NCI-H446 (cell line): ENCODE measurements at regions not wholly inside any gene's neighbourhood (a gene's known extent, or its start where the extent isn't known, plus 50 kb on each side); places are given as distances from the start of the nearest gene placed in this dataset.
"Not testable (repeated sequence)": the region's sequence is repeated elsewhere in the genome, so short reads cannot be mapped to it uniquely, and the experiment has no call there.

ENCODE experiments used
- DNase-seq, 2 experiments: peaks; one replicate each; lab custom pipeline; 2025; lab: John Stamatoyannopoulos, UW

DNA sequence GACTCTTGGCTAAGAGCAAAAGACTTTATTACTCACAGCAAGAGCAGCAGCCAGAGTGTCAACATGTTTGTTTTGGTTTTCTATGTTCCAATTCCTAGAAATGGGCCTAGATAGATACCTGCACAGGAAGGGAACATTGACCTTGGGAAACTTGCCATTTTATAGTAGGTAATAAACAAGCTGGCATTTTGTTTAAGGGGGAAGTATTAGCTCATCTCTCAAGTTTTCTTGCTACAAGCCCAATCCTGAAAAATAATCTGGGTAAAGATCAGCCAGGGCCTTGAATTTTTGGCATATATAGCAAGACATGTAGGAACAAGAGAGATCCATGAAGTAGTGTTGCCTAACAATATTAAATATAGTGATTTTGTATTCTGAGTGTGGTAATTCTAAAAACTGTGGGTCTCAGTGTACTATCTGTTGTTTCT lies 51.4 kb upstream of the RGL1 start:
- no peak for DNase-seq

DNA sequence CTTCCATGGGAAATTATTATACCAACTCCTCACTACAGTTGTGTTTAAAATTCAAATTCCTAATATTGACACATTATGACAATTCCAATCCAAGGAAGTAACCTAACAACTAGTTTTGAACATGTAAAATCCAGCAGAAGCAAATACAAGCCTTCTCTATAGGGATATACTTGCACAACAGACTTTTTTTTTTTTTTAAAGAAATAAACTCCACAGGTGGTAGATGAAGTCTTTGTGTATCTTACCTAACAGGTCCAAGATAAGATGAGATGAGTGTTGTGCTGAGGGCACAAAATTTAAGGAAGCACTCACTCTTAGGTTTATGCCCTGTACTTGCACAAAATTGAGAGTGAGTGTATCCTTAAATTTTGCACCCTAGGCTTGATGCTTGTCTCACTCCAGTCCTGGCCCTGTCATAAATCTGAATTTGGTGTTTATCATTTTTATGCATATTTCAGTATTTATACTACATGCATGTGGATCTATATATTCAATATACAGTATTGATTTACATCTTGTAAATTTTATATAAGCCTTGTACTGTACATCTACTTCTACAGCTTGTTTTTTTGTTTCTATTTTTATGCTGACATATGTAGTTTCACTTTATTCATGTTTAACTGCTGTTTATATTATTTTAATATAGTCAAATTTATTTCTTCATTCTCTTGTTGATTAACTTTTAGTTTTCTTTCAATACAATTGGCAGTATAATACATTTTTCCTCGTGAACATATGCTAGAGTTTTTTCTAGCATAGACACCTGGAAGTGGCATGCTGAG lies 60.6 kb upstream of the RGL1 start:
- DNase-seq: no peak

DNA sequence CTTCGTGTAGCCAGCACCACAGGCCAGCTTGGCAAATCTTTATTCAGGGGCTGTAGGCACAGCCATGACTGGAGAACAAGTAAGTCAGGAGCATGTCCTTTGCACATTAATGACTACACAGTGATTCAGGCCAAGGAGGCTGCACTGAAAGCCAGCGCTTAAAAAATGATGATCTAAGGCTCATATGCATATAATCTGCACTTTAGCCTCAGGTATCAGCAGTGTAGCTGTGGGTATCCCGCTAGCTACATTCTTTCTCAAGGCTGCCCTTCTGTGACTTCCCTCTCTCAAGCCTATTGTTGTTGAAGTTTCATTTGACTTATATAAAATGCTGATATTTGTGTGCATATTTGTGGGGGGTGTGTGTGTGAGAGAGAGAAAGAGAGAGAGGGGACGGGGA lies 62.6 kb upstream of the RGL1 start:
- no peak for DNase-seq

DNA sequence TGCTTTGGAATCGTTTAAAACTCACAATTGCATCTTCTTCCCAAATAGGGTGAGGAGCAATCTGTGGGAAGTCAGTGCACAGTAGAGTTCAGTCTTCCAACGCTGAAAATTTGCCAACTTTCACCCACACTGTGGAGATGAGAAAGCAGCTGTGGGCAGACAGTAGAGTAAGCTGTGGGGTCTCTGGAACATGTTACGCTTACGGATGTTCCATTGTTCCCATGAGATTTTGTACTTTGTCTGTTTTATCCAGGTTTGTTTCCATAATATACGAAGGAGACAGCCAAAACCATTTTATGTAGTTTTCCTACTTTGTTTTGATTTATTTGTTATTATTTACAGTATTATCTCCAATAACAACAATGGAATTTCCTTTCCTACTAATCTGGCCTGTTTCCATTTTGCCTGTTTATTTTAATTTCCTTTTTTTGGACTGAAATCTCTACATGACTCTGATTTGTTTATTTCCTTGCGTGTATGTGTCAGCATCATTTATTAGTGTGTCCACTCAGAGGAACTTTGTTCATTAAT lies 65.1 kb upstream of the RGL1 start:
- peak in 1 of 2 experiments; percentile 13 for DNase-seq

DNA sequence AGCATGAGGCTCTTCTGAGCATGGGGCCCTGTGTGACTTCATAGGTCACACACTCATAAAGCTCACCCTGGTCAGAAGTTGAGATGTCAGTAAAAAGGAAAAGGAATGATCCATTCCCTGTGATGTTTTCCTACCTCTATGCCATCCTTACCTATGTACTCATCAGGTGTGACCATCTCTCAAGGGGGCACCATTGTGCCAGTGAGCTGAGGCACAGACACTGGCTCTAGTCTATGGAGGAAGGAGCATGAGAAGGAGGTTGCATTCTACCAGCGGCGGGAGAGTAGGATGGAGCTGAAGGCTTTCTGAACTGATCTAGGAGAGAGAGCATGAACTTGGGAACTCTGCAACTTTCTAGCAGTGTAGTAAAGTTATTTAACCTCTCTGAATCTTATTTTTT lies 65.8 kb upstream of the RGL1 start:
- no peak for DNase-seq

DNA sequence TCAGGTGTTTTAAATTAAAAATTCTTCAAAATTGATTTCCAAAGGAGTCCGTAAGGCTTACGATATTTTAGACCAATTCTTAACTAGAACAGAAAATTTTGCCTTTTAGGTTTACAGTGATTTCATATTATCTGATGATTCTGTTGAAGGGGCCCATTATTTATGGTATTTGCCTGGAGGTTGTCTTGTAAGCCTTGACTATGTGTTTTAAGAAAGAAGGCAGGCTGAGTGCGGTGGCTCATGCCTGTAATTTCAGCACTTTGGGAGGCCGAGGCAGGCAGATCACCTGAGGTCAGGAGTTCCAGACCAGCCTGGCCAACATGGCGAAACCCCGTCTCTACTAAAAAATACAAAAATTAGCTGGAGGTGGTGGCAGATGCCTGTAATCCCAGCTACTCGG lies 67.0 kb upstream of the RGL1 start:
- not testable (repeated sequence) for DNase-seq

DNA sequence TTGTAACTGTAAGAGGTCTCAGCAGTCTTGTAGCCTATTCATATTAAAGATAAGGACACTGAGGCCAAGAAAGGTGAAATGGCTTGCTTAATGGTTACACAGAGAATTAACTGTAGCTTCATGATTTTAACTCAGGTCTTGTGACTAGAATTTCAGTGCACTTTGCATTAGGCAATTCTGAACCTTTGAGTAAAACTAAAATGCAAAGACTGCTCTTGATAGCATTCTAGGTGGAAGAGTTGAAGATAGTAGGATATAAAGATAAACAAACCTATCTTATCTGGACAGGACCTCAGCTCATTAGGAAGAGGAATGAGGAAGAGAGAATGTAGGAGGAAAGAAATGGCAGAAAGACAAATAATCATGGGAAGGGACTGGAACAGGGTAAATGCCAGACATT lies 68.6 kb upstream of the RGL1 start:
- DNase-seq: no peak

DNA sequence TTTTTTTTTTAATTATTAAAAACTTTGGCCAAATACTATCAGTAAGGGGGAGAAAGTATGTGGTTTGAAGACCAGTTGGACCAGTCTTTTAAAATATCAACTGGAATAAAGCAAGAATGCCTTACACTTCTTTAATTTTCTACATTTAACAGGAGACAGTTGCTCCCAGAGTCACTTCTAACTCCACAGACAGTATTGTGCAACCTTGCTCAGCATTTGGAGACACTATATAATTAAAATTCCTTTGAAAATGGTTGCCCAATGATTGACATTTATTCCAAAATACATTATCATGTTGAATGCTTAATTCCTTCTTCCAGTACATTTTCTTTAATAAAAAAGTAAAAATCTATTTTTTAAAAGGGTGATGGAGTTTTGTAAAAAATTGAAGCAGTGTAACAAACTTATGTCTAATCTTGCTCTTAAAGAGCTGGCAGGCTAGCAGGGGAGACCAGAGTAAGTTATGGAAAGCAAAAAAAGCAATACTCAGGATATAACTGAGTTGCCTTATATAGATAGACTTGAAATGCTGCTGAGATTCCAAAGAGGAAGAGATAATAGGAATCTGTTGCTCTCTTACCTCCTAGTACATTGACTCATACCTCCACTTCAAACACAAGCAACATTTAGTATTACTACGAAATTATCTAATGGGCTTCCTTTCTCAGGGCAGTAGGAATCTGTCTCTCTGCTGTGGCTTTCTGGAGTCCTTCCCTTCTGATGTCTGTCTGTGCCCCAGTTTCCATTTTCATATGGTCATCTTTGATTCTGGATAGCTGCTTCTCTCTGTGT lies 69.7 kb upstream of the RGL1 start:
- DNase-seq: no peak

DNA sequence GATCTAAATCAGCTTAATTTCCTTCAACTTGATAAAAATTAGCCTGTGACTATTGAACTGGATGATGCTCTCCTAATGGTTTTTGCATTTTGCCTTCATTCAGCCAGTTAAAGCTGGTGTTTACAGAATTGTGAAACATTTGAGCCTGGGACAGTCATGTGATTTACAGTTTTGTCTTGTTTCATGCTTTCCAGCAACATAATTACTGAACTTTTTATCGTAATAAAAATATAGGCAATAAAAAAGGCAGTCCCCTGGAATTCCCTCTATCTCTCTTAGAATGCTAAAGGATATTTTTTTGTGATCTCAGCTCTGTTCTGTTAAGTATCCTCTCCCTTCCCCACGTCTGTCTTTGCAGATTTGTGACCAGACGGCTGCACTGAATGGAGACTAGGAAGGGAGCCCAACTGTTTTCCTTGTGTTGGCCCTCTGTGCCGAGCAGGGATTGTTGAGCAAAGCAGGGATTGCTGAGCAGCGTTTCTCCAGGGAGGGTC lies 70.3 kb upstream of the RGL1 start:
- peak; percentile 43 to 84 for DNase-seq

DNA sequence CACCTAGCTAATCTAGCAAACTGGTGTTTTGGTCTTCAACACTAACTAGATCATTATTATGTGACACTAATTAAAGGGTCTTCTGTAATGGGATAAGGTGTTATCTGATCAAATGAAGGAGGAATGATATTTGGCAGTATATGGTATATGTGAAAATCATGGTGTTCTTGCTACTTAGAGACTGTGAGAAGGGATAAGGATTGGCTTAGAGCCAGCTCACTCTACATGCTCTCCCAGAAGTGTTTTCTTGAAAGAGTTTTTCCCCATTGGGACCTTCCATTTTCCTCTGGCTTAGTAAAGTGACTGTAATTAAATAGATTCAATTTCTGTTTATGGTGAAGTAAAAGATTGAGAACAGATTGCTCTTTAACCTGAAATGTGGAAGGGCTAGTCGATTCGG lies 71.2 kb upstream of the RGL1 start:
- DNase-seq: peak; percentile 62 to 75

DNA sequence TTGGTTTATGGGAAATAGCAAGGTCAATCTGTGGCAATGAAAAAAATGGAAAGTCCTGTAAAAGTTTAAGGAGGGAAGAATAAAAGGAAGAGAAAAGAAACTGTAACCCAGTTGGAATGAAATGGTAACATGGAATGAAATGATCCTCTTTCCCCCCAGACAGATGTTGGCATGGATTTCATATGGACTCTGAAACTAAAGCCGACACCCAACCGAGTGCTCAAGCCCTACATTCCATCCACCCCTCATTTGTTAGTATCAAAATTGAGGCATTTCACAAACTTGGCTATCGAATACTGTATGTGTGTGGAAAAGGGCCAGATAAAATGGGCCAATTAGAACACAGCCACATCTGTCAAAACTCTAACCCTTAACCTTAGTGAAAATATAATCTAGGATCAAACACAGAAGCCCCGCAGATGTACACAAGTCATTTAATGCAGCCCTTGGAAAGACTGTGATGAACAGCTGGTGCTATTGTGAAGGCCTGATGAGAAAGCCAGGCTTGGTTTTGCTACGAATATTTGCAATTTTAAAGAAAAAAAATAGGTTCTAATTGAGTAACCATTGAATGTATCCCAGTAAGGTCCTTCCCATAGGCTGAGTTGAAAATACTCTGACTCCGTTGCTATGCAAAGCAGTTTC lies 72.6 kb upstream of the RGL1 start:
- peak; percentile 78 to 92 for DNase-seq

DNA sequence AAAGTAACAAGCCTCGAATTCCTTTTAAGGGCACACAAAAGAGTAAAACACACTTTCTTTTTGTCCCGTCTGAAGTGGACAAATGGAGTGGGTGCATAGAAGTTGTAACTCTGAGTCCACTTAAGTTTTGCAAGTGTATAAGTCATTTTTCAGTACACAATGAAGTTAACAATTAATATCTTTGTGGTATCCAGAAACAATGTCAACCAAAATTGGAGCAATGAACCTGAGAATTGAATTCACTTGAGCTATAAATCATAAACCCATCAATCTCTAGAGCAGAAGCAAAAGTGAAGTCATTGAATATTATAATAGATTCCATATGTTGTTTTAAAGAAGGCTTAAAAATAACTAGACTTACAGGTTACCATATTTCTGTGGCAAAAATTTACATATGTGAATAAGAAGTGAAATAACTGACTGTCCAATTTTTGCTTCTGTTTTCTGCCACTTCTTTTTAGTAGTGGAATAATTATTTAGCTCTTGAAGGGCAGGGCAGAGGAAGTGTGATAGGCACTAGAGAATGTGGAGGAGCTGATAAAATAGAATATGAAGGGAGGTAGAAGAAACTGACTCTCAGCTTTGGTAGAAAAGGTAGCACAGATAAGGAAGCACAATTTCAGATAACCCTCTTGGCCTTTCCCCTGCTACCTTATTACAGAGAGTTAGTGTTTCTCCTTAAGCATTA lies 73.9 kb upstream of the RGL1 start:
- no peak for DNase-seq

DNA sequence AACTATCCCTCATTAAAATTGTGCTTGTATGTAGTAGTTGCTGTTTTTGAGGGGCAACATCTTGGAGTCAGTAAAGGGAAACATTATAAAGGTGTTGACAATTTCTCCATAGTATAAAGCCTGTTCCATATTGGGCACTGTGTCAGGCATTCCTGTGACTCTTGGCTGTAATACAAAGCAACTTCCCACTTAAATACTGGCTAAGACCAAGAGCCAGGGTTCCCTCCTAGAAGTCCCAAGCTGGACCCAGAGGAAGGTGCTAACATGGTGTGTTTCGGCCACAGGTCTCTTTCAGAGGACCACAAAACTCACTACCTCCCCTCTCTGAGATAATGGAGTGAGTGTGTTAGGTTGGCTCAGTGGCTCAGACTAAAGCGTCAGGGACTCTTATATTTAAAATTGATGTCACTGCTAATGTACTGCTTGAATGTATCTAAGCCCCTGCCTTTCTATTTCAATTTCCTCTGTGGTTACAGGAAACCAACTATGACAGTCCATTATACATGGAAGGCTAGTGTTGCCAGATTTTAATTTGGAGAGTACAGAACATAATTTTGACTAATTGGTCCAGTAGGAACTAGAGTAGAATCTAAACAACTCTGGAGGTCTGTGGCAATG lies 74.7 kb upstream of the RGL1 start:
- DNase-seq: peak in 1 of 2 experiments; percentile 58

DNA sequence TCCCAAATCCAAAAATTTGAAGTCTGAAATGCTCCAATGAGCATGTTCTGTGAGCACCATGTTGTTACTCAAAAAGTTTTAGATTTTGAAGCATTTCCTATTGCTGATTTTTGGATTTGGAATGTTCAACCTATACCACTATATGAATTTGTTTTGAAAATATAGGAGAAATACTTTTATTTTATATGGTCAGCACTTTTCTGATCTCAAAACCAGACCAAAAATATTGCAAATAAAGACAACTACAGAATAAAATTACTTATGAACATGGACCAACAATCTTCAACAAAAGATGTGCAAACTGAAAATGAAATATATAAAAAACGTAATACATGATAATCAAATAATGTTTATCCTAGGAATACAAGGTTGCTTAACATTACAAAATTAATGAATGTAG lies 73.7 kb upstream of the APOBEC4 start:
- no peak for DNase-seq

DNA sequence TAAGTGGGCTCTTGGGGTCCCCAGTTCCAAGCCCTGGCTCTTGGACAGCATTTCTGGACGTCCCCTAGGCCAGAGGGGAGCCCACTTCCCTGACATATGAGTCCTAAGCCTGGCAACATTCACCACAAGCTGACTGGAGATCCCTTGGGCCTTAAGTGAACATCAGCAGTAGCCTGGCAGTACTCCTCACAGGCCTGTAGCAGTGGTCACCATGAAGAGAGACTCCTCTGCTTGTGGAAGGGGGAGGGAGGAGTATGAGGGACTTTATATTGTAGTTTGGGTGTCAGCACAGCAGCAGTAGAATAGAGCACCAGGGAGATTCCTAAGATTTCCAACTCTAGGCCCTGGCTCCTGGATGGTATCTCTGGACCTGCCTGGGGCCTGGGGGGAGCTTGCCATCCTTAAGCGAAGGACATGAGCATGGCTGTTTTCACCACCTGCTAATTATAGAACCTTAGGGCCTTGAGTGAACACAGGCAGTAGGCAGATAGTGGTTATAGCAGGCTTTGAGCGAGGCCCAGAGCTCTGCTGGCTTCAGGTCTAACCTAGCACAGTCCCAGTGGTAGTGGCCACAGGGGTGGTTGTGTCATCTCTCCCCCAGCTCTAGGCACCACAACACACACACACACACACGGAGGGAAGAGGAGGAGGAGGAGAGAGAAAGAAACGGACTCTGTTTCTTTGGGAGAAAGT lies 71.4 kb upstream of the APOBEC4 start:
- no peak for DNase-seq

DNA sequence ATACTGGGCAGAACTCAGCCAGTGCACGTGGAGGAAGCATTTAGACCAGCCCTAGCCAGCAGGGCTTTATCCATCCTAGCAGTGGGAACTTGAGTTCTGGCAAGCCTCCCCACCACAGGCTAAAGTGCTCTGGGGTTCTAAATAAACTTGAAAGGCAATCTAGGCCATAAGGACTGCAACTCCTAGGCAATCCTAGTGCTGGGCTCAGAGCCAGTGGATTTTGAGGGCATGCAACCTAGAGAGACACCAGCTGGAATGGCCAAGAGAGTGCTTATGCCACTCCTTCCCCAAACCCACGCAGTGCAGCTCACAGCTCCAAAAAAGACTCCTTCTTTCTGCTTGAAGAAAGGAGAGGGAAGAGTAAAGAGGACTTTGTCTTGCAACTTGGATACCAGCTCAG lies 70.5 kb upstream of the APOBEC4 start:
- peak; percentile 79 to 93 for DNase-seq

DNA sequence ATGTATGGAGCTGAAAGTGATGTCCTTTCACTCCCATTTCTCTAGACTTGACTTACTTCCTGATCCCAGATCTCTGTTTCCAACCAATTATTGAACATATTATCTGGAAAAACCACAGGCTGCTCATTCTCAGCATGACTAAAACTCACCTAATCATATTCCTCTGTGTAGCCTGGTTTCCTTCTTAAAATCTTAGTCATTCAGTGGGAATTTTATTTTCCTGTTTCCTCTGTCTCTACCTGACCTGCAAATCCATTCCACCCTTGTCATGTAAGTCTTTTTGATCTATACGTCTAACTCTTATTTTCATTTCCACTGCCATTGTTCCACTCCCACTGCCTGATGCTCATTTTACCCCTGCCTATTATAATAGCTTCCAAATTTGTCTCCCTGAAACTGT lies 67.9 kb upstream of the APOBEC4 start:
- no peak for DNase-seq

DNA sequence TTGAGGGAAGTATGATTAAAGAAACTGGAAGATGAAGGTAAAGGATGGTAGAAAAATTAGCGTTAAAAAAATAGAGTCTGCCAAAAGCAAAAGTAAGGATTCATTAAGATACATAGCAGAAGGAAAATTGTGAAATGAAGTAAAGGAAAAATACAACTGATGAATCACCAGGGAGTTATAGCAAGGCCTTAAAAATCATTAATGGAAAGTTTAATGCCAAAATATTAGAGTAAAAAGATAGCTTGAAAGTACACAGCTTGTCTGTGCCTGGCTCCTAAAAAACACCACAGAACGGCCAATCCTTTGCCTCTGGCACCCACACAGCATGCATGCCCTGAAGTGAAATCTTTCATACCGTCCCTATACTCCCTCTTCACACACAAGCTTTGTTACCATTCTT lies 66.9 kb upstream of the APOBEC4 start:
- DNase-seq: no peak

DNA sequence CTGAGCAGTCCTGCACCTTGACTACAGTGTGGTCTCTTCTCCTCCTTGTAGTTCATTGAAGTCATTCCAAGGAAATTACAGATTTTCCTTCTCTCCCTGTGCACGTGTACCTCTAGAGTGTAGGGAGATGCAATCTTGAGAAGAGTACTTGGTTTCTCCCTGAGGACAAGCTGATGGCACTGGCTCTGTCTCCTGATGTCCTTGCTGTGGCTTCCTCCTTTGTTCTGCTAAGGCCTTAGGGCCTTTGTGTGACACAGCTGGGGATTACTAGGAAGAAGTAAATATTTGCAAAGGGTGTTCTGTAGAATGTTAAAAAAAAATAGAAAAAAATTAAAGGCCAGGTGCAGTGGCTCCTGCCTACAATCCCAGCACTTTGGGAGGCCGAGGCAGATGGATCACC lies 66.2 kb upstream of the APOBEC4 start:
- DNase-seq: no peak

DNA sequence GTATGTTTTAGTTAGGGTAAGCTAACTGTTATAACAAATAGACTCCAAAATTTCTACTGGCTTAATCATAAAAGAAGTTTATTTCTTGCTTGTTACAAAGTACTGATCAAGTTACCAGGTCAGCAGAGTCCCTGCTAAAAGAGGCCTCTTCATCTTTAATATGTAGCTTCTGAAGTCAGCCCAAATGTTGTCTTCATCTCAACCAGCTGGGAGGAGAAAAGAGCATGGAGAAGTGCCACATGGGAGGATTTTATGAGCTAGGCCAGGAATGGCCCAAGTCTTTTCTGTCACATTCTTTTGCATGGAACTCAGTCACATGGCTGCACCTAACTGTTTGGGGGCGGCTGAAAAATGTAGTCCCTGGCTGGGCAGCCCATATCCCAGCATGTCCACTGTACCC lies 63.2 kb upstream of the APOBEC4 start:
- no peak for DNase-seq
